ENCODE measurements at regions not wholly inside any gene's neighbourhood (a gene's known extent, or its start where the extent isn't known, plus 50 kb on each side); places are given as distances from the start of the nearest gene placed in this dataset.

GRCh38 chr13:93144031-93144430 lies 82.6 kb upstream of the GPC6 start:
- ChIA-PET POLR2A (ENCODE audit: unreplicated experiment) (no interaction called here), CTCF (no interaction called here)
- H3K4me2 ChIP-seq (ENCODE audit: low read length), result no peak overlapping the region
- no peaks in the 10 kb centered on the region for H3K27me3 ChIP-seq (ENCODE audit: low read length)
- no peaks in the 10 kb centered on the region for H3F3A ChIP-seq (ENCODE audit: low read length, unreplicated experiment)
- H3K4me1 ChIP-seq (ENCODE audit: insufficient read depth, low read length), result no peaks in the 10 kb centered on the region
- no peaks in the 10 kb centered on the region for H3K79me2 ChIP-seq (ENCODE audit: low read length)
- no TSS peak for BruUV-seq (replicated peaks)
- H3K9me3 ChIP-seq (ENCODE audit: low read length), result no peaks in the 10 kb centered on the region
- DNase-seq, result no peak
- TF ChIP-seq EZH2 (IDR thresholded peaks at IDR 0.05; ENCODE audit: low read length, unreplicated experiment), result no peak
- no peak for TF ChIP-seq CTCF (conservative IDR thresholded peaks at IDR 0.05; ENCODE audit: low read depth, low read length)
- TF ChIP-seq EZH2phosphoT487 (IDR thresholded peaks at IDR 0.05; ENCODE audit: borderline replicate concordance, low read length), result no peak
- H3K9ac ChIP-seq (ENCODE audit: low read length), result no peak overlapping the region
- H3K4me3 ChIP-seq (ENCODE audit: low read length), result no peak overlapping the region
- H3K27ac ChIP-seq (ENCODE audit: low read length), result no peak overlapping the region
- ATAC-seq, result no peak
- no peaks in the 10 kb centered on the region for H4K20me1 ChIP-seq (ENCODE audit: low read length)
- intact Hi-C loops (cut with micrococcal nuclease), result no loop called here
- H3K9me2 ChIP-seq (replicated peaks; ENCODE audit: low read length), result no peaks in the 10 kb centered on the region
- H3K36me3 ChIP-seq (ENCODE audit: low read depth, low read length), result no peaks in the 10 kb centered on the region
- H2AFZ ChIP-seq (ENCODE audit: low read length), result no peak overlapping the region

- Histone ChIP-seq H3K27me3 (ENCODE audit: low read length) (no peaks in the 10 kb centered on the region), H3K9me2 (replicated peaks; ENCODE audit: low read length) (no peaks in the 10 kb centered on the region), H3K79me2 (ENCODE audit: low read length) (no peaks in the 10 kb centered on the region), H3F3A (ENCODE audit: low read length, unreplicated experiment) (no peaks in the 10 kb centered on the region), H2AFZ (ENCODE audit: low read length) (no peak overlapping the region), H3K36me3 (ENCODE audit: low read depth, low read length) (no peaks in the 10 kb centered on the region), H4K20me1 (ENCODE audit: low read length) (no peaks in the 10 kb centered on the region), H3K4me2 (ENCODE audit: low read length) (no peak overlapping the region), H3K9me3 (ENCODE audit: low read length) (no peaks in the 10 kb centered on the region), H3K27ac (ENCODE audit: low read length) (no peak overlapping the region), H3K9ac (ENCODE audit: low read length) (no peak overlapping the region), H3K4me3 (ENCODE audit: low read length) (no peak overlapping the region), H3K4me1 (ENCODE audit: insufficient read depth, low read length) (no peaks in the 10 kb centered on the region)
- CTCF ChIA-PET, result no interaction called here
- DNase-seq (no peak), ATAC-seq (no peak)
- no TSS peak for BruUV-seq (replicated peaks)
- TF ChIP-seq EZH2phosphoT487 (IDR thresholded peaks at IDR 0.05; ENCODE audit: borderline replicate concordance, low read length) (no peak), CTCF (conservative IDR thresholded peaks at IDR 0.05; ENCODE audit: low read depth, low read length) (no peak), EZH2 (IDR thresholded peaks at IDR 0.05; ENCODE audit: low read length, unreplicated experiment) (no peak)
- POLR2A ChIA-PET (ENCODE audit: unreplicated experiment), result no interaction called here
- intact Hi-C loops (cut with micrococcal nuclease), result no loop called here
Measured at GRCh38 chr13:93145199-93145598, 81.4 kb upstream of the GPC6 start.

- TF ChIP-seq CTCF (conservative IDR thresholded peaks at IDR 0.05; ENCODE audit: low read depth, low read length) (no peak), EZH2phosphoT487 (IDR thresholded peaks at IDR 0.05; ENCODE audit: borderline replicate concordance, low read length) (no peak), EZH2 (IDR thresholded peaks at IDR 0.05; ENCODE audit: low read length, unreplicated experiment) (no peak)
- ATAC-seq (peak; percentile 45; the same call in 1 of the 2 replicates), DNase-seq (peak; percentile 30)
- POLR2A ChIA-PET (ENCODE audit: unreplicated experiment), result no interaction called here
- no peaks in the 10 kb centered on the region for H4K20me1 ChIP-seq (ENCODE audit: low read length)
- H3K36me3 ChIP-seq (ENCODE audit: low read depth, low read length), result no peaks in the 10 kb centered on the region
- H3K4me3 ChIP-seq (ENCODE audit: low read length), result no peak overlapping the region
- no peaks in the 10 kb centered on the region for H3K9me3 ChIP-seq (ENCODE audit: low read length)
- CTCF ChIA-PET, result no interaction called here
- H3K4me2 ChIP-seq (ENCODE audit: low read length), result no peak overlapping the region
- no peak overlapping the region for H2AFZ ChIP-seq (ENCODE audit: low read length)
- H3F3A ChIP-seq (ENCODE audit: low read length, unreplicated experiment), result no peaks in the 10 kb centered on the region
- H3K9me2 ChIP-seq (replicated peaks; ENCODE audit: low read length), result no peaks in the 10 kb centered on the region
- H3K27ac ChIP-seq (ENCODE audit: low read length), result no peak overlapping the region
- intact Hi-C loops (cut with micrococcal nuclease), result no loop called here
- no TSS peak for BruUV-seq (replicated peaks)
- H3K79me2 ChIP-seq (ENCODE audit: low read length), result no peaks in the 10 kb centered on the region
- no peaks in the 10 kb centered on the region for H3K4me1 ChIP-seq (ENCODE audit: insufficient read depth, low read length)
- H3K9ac ChIP-seq (ENCODE audit: low read length), result no peak overlapping the region
- H3K27me3 ChIP-seq (ENCODE audit: low read length), result no peaks in the 10 kb centered on the region
Measured at GRCh38 chr13:93146584-93147297, 79.9 kb upstream of the GPC6 start.

Measured in PC-3 (cell line).